CD4-positive, alpha-beta T cell treated with Interleukin-6 at 100 ng/mL for 8 hours (primary cell): ENCODE measurements at regions not wholly inside any gene's neighbourhood (a gene's known extent, or its start where the extent isn't known, plus 50 kb on each side); places are given as distances from the start of the nearest gene placed in this dataset.
"Not testable (repeated sequence)": the region's sequence is repeated elsewhere in the genome, so short reads cannot be mapped to it uniquely, and the experiment has no call there.

Source experiments
- DNase-seq: peaks from one replicate; pipeline ENCODE4 v3.0.0-alpha.2; 2020; ENCODE audit warnings: mixed read lengths, low spot score

- no peak for DNase-seq
Measured at GRCh38 chr2:239600650-239601049, 199.8 kb upstream of the HDAC4 start.

GRCh38 chr2:239600001-239600593, 199.3 kb upstream of the HDAC4 start:
- no peak for DNase-seq

- no peak for DNase-seq
Measured at GRCh38 chr2:239599299-239599698, 198.5 kb upstream of the HDAC4 start.

GRCh38 chr2:239598732-239599090, 197.9 kb upstream of the HDAC4 start:
- no peak for DNase-seq

GRCh38 chr2:239598011-239598731, 197.4 kb upstream of the HDAC4 start:
- no peak for DNase-seq

- DNase-seq, result no peak
Measured at GRCh38 chr2:239597216-239597615, 196.4 kb upstream of the HDAC4 start.

GRCh38 chr2:239596792-239597191, 196.0 kb upstream of the HDAC4 start:
- no peak for DNase-seq

GRCh38 chr2:239596253-239596652, 195.4 kb upstream of the HDAC4 start:
- DNase-seq, result no peak

- DNase-seq, result no peak
Measured at GRCh38 chr2:239595726-239596125, 194.9 kb upstream of the HDAC4 start.

- DNase-seq, result no peak
Measured at GRCh38 chr2:239594772-239595608, 194.2 kb upstream of the HDAC4 start.

GRCh38 chr2:239594019-239594771, 193.4 kb upstream of the HDAC4 start:
- DNase-seq, result no peak

GRCh38 chr2:239593455-239593854, 192.6 kb upstream of the HDAC4 start:
- no peak for DNase-seq

GRCh38 chr2:239592629-239593290, 191.9 kb upstream of the HDAC4 start:
- not testable (repeated sequence) for DNase-seq

- DNase-seq, result no peak
Measured at GRCh38 chr2:239590995-239591915, 190.4 kb upstream of the HDAC4 start.

- DNase-seq, result no peak
Measured at GRCh38 chr2:239590276-239590675, 189.5 kb upstream of the HDAC4 start.

- no peak for DNase-seq
Measured at GRCh38 chr2:239589833-239590232, 189.0 kb upstream of the HDAC4 start.

GRCh38 chr2:239589270-239589825, 188.5 kb upstream of the HDAC4 start:
- no peak for DNase-seq

GRCh38 chr2:239588451-239589269, 187.8 kb upstream of the HDAC4 start:
- DNase-seq, result no peak

- DNase-seq, result no peak
Measured at GRCh38 chr2:239587841-239588240, 187.0 kb upstream of the HDAC4 start.
